Panc1 (cell line): ENCODE measurements at regions not wholly inside any gene's neighbourhood (a gene's known extent, or its start where the extent isn't known, plus 50 kb on each side); places are given as distances from the start of the nearest gene placed in this dataset.
"Not testable (repeated sequence)": the region's sequence is repeated elsewhere in the genome, so short reads cannot be mapped to it uniquely, and the experiment has no call there.

ENCODE experiments used
- ATAC-seq: fragments of 200-7000 bp; cut with Tn5 transposase; 2 replicates; pipeline ENCODE4 v1.9.1; 2020; ENCODE audit warnings: mild to moderate bottlenecking, moderate library complexity
- BruUV-seq: library from RNA; stranded (reverse); fragments of 400-500 nt; replicated peaks from 2 replicates; lab custom pipeline; 2021; lab: Mats Ljungman, UMichigan
- CTCF ChIA-PET: fragments of 300-600 bp; sonication (Branson Sonifier 250); formaldehyde crosslinking; loops from one replicate; lab custom pipeline; 2022; ENCODE audit warnings: antibody characterized with exemption; lab: Charles Lee
- POLR2A ChIA-PET: fragments of 300-600 bp; sonication (Branson Sonifier 250); formaldehyde crosslinking; loops from one replicate; lab custom pipeline; 2022; ENCODE audit warnings: antibody characterized with exemption; lab: Charles Lee
- DNase-seq: peaks from one replicate; pipeline ENCODE4 v3.0.0-alpha.2; 2010; ENCODE audit warnings: low read depth, low spot score
- H3K27ac ChIP-seq: 2 replicates; pipeline ENCODE4 v1.5.1; 2011; ENCODE audit warnings: mild to moderate bottlenecking, low read length, inconsistent platforms
- H3K27me3 ChIP-seq: fragments of 200-500 bp; sonication (Bioruptor generic); 2 replicates; pipeline ENCODE4 v1.6.0; 2014; ENCODE audit warnings: low read length, inconsistent platforms; ENCODE audit not compliant: control insufficient read depth, insufficient read depth
- H3K36me3 ChIP-seq: fragments of 200-500 bp; sonication (Bioruptor generic); 2 replicates; pipeline ENCODE4 v1.5.1; 2014; ENCODE audit warnings: inconsistent platforms, mild to moderate bottlenecking, low read length, moderate library complexity; ENCODE audit not compliant: control insufficient read depth, insufficient read depth
- H3K4me1 ChIP-seq: 2 replicates; pipeline ENCODE4 v1.5.1; 2011; ENCODE audit warnings: inconsistent platforms, mild to moderate bottlenecking, low read length, moderate library complexity; ENCODE audit not compliant: control insufficient read depth, insufficient read depth
- H3K4me3 ChIP-seq, 2 experiments: 2 replicates each; pipeline ENCODE4 v1.5.1; 2011 to 2012; ENCODE audit warnings: low read depth in 2 of 2, low read length in 2 of 2, mild to moderate bottlenecking in 2 of 2, inconsistent platforms in 1 of 2, moderate library complexity in 1 of 2
- H3K9me3 ChIP-seq: fragments of 200-500 bp; sonication (Bioruptor generic); 2 replicates; pipeline ENCODE4 v1.5.1; 2014; ENCODE audit warnings: low read depth, mild to moderate bottlenecking, inconsistent platforms, low read length, moderate library complexity; ENCODE audit not compliant: control insufficient read depth, insufficient read depth
- POLR2AphosphoS5 ChIP-seq: IDR thresholded peaks from 2 replicates; pipeline ENCODE4 v1.6.1; 2012; ENCODE audit warnings: mild to moderate bottlenecking, low read depth, low read length, moderate library complexity
- REST ChIP-seq, 2 experiments: IDR thresholded peaks; 2 replicates each; pipeline ENCODE4 v1.6.1; 2011 to 2012; ENCODE audit warnings: low read depth in 2 of 2, control low read depth in 1 of 2, low read length in 1 of 2, mild to moderate bottlenecking in 1 of 2, moderate library complexity in 1 of 2; ENCODE audit not compliant: insufficient read depth in 1 of 2
- SIN3A ChIP-seq: IDR thresholded peaks from 2 replicates; pipeline ENCODE4 v1.6.1; 2012; ENCODE audit warnings: low read depth, mild to moderate bottlenecking, low read length, moderate library complexity, borderline replicate concordance; ENCODE audit not compliant: insufficient read depth
- TCF7L2 ChIP-seq: IDR thresholded peaks from 2 replicates; pipeline ENCODE4 v1.6.1; 2011; ENCODE audit warnings: mild to moderate bottlenecking, low read depth, low read length, inconsistent platforms
- in situ Hi-C: cut with HindIII; loops from 2 replicates; pipeline ENCODE4 v1.10.0; 2016; ENCODE audit warnings: low sequenced_read_pairs, low pct_unique_long_range_greater_than_20kb
- intact Hi-C: fragments of 100-400 bp; cut with micrococcal nuclease; formaldehyde crosslinking; loops from one replicate; pipeline ENCODE4 v1.10.0; 2022; ENCODE audit not compliant: unreplicated experiment
- TF ChIP-seq, protein P1 (sequence below): fragments of 450-650 bp; IDR thresholded peaks from 2 replicates; pipeline ENCODE4 v1.5.1; 2017; ENCODE audit warnings: mild to moderate bottlenecking

DNA sequence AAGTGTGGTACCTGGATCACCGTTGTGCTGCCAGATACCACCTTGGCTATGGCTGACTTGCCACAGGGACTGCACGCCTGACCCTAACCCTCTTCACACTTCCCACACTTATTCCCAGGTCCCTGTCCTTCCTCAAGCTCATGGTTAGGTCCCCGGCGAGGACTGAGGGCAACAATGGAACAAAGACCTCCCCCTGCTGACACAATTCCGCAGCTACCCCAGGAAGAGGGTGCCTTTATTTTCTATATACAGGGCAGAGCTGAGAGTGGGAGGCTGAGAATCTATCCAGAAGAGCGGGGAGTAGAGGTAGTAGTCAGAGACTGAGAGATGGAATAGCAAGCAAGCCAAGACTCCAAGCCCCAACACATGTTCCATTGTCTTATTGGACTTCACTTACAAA is 118.1 kb upstream of the SEM1 start:
- in situ Hi-C loops, result no loop called here

DNA sequence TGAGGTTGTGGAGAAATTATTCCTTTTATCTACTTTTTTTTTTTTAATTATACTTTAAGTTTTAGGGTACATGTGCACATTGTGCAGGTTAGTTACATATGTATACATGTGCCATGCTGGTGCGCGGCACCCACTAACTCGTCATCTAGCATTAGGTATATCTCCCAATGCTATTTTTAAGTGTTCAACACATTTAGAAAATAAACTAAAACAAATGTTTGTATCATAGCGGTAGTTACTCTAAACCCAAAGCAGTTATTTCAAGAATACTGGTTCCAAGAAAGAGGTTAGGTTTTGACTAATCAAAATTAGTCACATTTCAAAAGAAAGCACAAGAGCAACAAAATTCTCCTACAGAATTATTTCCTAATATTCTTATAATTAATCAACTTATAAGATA is 119.5 kb upstream of the SEM1 start:
- H3K27me3 ChIP-seq, DNase-seq, H3K4me3 ChIP-seq, H3K36me3 ChIP-seq, CTCF ChIA-PET, H3K9me3 ChIP-seq, ATAC-seq, H3K27ac ChIP-seq, H3K4me1 ChIP-seq, POLR2A ChIA-PET, BruUV-seq, in situ Hi-C loops, intact Hi-C loops: not testable (repeated sequence)

More for the DNA sequence above, 118.1 kb upstream of the SEM1 start:
- BruUV-seq, result no TSS peak
- CTCF ChIA-PET, result no interaction called here
- ATAC-seq, result no peak
- no peak for DNase-seq
- Histone ChIP-seq H3K27me3 (no peaks in the 10 kb centered on the region; the same call in 1 of the 2 replicates), H3K4me1 (no peaks in the 10 kb centered on the region), H3K9me3 (no peaks in the 10 kb centered on the region), H3K27ac (no peak overlapping the region), H3K4me3 (no peak overlapping the region), H3K36me3 (no peaks in the 10 kb centered on the region)
- POLR2A ChIA-PET, result no interaction called here
- intact Hi-C loops, result no loop called here
- TF ChIP-seq SIN3A (no peak), REST (IDR thresholded peaks at IDR 0.05; ENCODE audit: insufficient read depth in 1 of 2, low read depth in 2 of 2, low read length in 1 of 2) (no peak), POLR2AphosphoS5 (no peak)

DNA sequence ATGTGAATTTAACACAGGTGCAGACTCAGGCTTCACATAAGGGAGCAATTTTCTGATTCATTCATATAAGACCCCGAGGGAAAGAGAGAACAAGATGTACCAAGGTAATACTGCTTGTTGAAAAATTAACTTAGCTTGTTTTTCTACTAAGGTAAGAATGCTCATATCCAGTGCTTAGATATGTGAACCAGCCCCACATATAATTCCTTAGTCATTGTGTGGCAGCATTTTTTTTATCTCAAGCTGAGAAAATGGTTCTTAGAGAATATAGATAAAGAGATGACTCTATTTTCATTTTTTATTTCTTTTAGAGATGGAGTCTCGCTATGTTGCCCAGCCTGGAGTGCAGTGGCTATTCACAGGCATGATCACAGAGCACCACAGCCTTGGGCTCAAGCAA is 121.8 kb upstream of the SEM1 start:
- in situ Hi-C loops, result no loop called here
- no peaks in the 10 kb centered on the region for H3K36me3 ChIP-seq
- H3K4me3 ChIP-seq, result no peak overlapping the region
- no peaks in the 10 kb centered on the region for H3K4me1 ChIP-seq
- no peaks in the 10 kb centered on the region for H3K9me3 ChIP-seq
- ChIA-PET CTCF (no interaction called here), POLR2A (no interaction called here)
- no peak overlapping the region for H3K27ac ChIP-seq
- intact Hi-C loops, result no loop called here
- TF ChIP-seq SIN3A, result no peak
- no peak for TF ChIP-seq TCF7L2
- TF ChIP-seq, protein P1, sequence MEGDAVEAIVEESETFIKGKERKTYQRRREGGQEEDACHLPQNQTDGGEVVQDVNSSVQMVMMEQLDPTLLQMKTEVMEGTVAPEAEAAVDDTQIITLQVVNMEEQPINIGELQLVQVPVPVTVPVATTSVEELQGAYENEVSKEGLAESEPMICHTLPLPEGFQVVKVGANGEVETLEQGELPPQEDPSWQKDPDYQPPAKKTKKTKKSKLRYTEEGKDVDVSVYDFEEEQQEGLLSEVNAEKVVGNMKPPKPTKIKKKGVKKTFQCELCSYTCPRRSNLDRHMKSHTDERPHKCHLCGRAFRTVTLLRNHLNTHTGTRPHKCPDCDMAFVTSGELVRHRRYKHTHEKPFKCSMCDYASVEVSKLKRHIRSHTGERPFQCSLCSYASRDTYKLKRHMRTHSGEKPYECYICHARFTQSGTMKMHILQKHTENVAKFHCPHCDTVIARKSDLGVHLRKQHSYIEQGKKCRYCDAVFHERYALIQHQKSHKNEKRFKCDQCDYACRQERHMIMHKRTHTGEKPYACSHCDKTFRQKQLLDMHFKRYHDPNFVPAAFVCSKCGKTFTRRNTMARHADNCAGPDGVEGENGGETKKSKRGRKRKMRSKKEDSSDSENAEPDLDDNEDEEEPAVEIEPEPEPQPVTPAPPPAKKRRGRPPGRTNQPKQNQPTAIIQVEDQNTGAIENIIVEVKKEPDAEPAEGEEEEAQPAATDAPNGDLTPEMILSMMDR, result no peak
- TF ChIP-seq REST (IDR thresholded peaks at IDR 0.05; ENCODE audit: insufficient read depth in 1 of 2, low read depth in 2 of 2, low read length in 1 of 2), result no peak
- no peak for TF ChIP-seq POLR2AphosphoS5
- ATAC-seq (no peak), DNase-seq (no peak)
- H3K27me3 ChIP-seq, result no peaks in the 10 kb centered on the region
- no TSS peak for BruUV-seq
